ENCODE measurements at regions not wholly inside any gene's neighbourhood (a gene's known extent, or its start where the extent isn't known, plus 50 kb on each side); places are given as distances from the start of the nearest gene placed in this dataset.
"Not testable (repeated sequence)": the region's sequence is repeated elsewhere in the genome, so short reads cannot be mapped to it uniquely, and the experiment has no call there.

DNA sequence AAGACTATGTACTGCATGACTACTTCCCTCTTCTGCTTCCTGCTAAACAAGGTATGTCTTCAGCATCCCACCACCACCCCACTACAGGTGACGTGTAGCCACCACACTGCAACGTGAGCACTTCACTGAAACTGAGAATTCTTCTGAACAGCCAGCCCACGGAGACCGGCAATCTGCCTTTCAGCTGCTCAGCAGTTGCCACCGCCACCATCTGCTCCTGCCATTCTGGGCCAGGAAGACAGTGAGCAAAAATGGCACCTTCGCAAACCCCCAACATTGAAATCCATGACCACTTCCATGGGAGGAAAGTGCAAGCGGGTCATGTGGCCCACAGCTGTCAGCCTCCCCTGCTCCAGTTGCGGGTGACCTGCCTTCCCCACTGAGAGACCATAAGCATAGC, 443.4 kb upstream of the ST8SIA4 start:
- no peak overlapping the region for H3K27ac ChIP-seq (ENCODE audit: low read length)

DNA sequence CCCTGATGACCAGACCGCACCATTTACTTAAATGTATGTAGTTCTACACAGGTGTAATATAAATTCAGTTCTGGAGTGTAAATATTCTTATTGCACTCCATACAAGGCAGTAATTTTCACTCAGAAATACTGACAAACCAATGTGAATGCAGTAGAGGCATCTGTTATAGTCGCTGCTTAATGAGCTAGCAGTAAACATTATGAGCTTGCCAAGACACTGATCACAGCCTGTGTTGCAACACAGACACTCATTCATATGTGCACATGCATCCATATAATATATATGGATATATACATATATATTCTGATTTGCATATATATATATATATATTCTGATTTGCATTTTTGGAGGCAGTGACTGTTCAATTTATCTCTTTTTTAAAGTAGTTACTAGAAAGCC, 435.1 kb upstream of the ST8SIA4 start:
- Histone ChIP-seq H3K9ac (ENCODE audit: low read length) (no peak overlapping the region), H3K4me1 (ENCODE audit: control insufficient read depth, low read depth, low read length) (no peaks in the 10 kb centered on the region), H3K36me3 (ENCODE audit: control insufficient read depth, low read depth, low read length) (no peaks in the 10 kb centered on the region), H3K27me3 (ENCODE audit: control insufficient read depth, insufficient read depth, low read length) (no peaks in the 10 kb centered on the region), H3K9me3 (ENCODE audit: control insufficient read depth, low read depth, low read length) (no peaks in the 10 kb centered on the region), H3K4me3 (ENCODE audit: low read length) (no peak overlapping the region), H3K27ac (ENCODE audit: low read length) (no peak overlapping the region)

More for the DNA sequence above, 443.4 kb upstream of the ST8SIA4 start:
- Histone ChIP-seq H3K4me1 (ENCODE audit: control insufficient read depth, low read depth, low read length) (no peaks in the 10 kb centered on the region), H3K9ac (ENCODE audit: low read length) (no peak overlapping the region), H3K27me3 (ENCODE audit: control insufficient read depth, insufficient read depth, low read length) (no peaks in the 10 kb centered on the region), H3K36me3 (ENCODE audit: control insufficient read depth, low read depth, low read length) (no peaks in the 10 kb centered on the region), H3K9me3 (ENCODE audit: control insufficient read depth, low read depth, low read length) (no peaks in the 10 kb centered on the region), H3K4me3 (ENCODE audit: low read length) (no peak overlapping the region)

DNA sequence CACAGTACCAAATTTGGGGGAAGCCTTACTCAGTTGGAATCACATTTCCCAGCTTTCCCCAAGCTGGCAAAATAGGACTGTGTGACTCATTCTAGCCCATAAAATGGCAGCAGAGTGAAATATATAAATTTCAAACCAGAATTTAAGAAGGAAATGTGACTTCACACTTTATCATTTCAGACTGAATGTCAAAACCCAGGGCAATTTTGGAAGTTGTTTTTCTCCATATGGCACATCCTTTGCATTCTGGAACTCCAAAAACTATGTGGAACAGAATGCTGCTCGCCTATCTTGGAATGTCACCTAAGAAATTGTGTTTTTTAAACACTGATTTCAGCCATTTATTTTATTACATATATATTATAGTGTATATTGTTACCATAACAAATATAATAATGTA, 424.7 kb upstream of the ST8SIA4 start:
- H3K27me3 ChIP-seq (ENCODE audit: control insufficient read depth, insufficient read depth, low read length): no peaks in the 10 kb centered on the region
- no peak overlapping the region for H3K27ac ChIP-seq (ENCODE audit: low read length)
- H3K4me1 ChIP-seq (ENCODE audit: control insufficient read depth, low read depth, low read length): no peaks in the 10 kb centered on the region
- no peaks in the 10 kb centered on the region for H3K9me3 ChIP-seq (ENCODE audit: control insufficient read depth, low read depth, low read length)
- no peak overlapping the region for H3K9ac ChIP-seq (ENCODE audit: low read length)
- H3K4me3 ChIP-seq (ENCODE audit: low read length): no peak overlapping the region
- H3K36me3 ChIP-seq (ENCODE audit: control insufficient read depth, low read depth, low read length): no peaks in the 10 kb centered on the region

DNA sequence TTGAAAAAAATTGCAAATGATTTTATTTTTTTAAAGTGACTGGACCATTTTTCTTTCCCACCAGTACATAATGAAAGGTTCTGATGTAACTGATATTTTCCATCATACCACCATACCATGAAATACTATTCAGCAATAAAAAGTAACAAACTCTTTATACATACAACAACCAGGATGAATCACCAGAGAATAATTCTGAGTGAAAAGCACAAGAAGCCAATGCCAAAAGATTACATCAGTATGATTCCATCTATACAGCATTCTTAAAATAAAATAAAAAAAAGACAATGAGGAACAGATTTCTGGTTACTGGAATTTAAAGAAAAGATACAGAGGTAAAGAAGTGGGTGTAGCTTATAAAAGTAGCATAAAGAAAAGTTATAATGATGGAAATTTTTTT, 423.7 kb upstream of the ST8SIA4 start:
- Histone ChIP-seq H3K36me3 (ENCODE audit: control insufficient read depth, low read depth, low read length) (no peaks in the 10 kb centered on the region), H3K27ac (ENCODE audit: low read length) (no peak overlapping the region), H3K9ac (ENCODE audit: low read length) (no peak overlapping the region), H3K9me3 (ENCODE audit: control insufficient read depth, low read depth, low read length) (no peaks in the 10 kb centered on the region), H3K4me1 (ENCODE audit: control insufficient read depth, low read depth, low read length) (no peaks in the 10 kb centered on the region), H3K27me3 (ENCODE audit: control insufficient read depth, insufficient read depth, low read length) (no peaks in the 10 kb centered on the region), H3K4me3 (ENCODE audit: low read length) (no peak overlapping the region)

DNA sequence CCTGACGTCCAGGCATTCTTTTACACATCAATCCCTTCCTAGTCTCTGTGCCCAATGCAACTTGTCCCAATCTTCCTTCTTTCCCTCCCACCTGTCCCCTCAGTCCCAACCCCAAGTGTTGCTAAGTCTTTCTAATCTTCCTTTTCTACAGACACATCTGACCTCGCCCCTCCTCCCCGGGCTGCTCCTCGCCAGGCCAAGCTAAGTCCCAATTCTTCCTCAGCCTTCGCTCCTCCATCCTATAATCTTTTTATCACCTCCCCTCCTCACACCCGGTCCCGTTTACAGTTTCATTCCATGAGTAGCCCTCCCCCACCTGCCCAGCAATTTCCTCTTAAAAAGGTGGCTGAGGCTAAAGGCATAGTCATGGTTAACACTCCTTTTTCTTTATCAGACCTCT, 413.3 kb upstream of the ST8SIA4 start:
- not testable (repeated sequence) for H3K9me3 ChIP-seq (ENCODE audit: control insufficient read depth, low read depth, low read length)

DNA sequence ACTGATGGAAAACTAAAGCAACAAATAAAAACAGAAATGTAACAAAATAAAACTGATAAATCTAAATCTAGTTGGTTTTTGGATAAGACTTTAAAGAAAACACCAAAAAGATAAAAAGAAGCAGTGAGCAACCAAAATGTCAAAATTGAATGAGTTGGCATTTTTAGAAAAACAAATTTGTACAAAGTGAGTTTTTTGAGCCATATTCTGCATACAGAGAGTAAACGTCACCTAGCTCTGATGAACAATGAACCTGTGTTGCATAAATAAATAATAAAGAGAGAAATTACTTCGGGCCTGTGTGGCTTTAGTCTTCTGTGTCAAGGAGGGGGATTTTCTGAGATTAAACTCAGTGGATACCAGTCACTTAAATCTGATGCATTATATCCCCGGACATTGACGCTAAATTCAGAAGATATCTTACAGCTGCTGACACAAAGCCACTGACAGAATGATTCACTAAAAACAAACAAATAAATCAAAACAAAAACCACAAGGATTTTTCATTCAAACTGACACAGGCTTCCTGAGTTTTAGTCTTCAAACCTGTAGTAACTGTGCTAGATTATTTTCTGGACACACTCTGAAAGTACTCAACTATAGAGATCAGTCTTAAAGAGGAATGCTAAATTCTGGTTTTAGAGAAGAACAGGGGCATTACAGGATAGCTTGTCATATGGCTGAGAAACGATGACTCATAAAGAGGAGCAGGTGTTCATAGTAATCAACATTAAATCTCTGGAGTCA, 403.5 kb upstream of the ST8SIA4 start:
- Histone ChIP-seq H3K9me3 (ENCODE audit: control insufficient read depth, low read depth, low read length) (no peaks in the 10 kb centered on the region), H3K4me3 (ENCODE audit: low read length) (no peak overlapping the region), H3K27ac (ENCODE audit: low read length) (no peak overlapping the region), H3K4me1 (ENCODE audit: control insufficient read depth, low read depth, low read length) (no peaks in the 10 kb centered on the region), H3K36me3 (ENCODE audit: control insufficient read depth, low read depth, low read length) (no peaks in the 10 kb centered on the region), H3K9ac (ENCODE audit: low read length) (no peak overlapping the region), H3K27me3 (ENCODE audit: control insufficient read depth, insufficient read depth, low read length) (no peaks in the 10 kb centered on the region)

More for the DNA sequence above, 413.3 kb upstream of the ST8SIA4 start:
- not testable (repeated sequence) for H3K4me1 ChIP-seq (ENCODE audit: control insufficient read depth, low read depth, low read length); H3K36me3 ChIP-seq (ENCODE audit: control insufficient read depth, low read depth, low read length); H3K27ac ChIP-seq (ENCODE audit: low read length); H3K9ac ChIP-seq (ENCODE audit: low read length); H3K4me3 ChIP-seq (ENCODE audit: low read length); H3K27me3 ChIP-seq (ENCODE audit: control insufficient read depth, insufficient read depth, low read length)

DNA sequence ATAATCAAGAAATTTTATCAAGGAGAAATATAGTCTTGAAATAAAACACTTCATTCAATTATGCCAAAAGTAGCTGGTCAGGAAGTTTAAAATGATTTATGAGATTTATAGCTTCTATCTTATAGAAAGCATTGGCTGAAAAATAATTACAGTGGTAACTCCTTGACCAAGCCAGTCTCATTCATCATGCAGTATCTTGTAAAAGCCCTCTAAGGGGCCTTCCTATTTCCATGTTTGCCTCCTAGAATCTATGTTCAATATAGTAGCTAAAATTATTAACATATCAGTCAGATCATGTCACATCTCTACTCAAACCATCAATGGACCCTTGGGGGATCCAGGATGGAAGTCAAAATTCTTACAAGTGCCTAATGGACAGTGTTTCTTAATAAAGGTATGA, 393.4 kb upstream of the ST8SIA4 start:
- Histone ChIP-seq H3K4me3 (ENCODE audit: low read length) (no peak overlapping the region), H3K9me3 (ENCODE audit: control insufficient read depth, low read depth, low read length) (no peaks in the 10 kb centered on the region), H3K36me3 (ENCODE audit: control insufficient read depth, low read depth, low read length) (no peaks in the 10 kb centered on the region), H3K27ac (ENCODE audit: low read length) (no peak overlapping the region), H3K9ac (ENCODE audit: low read length) (no peak overlapping the region), H3K27me3 (ENCODE audit: control insufficient read depth, insufficient read depth, low read length) (no peaks in the 10 kb centered on the region), H3K4me1 (ENCODE audit: control insufficient read depth, low read depth, low read length) (no peaks in the 10 kb centered on the region)

DNA sequence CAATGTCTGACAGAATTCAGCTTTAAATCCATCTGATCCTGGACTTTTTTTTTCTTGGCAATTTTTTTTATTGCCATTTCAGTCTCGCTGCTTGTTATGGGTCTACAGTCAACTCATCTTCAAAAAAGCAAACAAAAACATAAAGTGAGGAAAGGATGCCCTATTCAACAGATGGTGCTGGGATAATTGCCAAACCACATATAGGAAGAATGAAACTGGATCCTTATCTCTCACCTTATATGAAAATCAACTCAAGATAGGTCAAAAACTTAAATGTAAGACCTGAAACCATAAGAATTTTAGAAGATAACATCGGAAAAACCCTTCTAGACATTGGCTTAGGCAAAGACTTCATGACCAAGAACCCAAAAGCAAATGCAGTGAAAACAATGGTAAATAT, 389.1 kb upstream of the ST8SIA4 start:
- no peak overlapping the region for H3K9ac ChIP-seq (ENCODE audit: low read length)
- H3K4me1 ChIP-seq (ENCODE audit: control insufficient read depth, low read depth, low read length): no peaks in the 10 kb centered on the region
- H3K27ac ChIP-seq (ENCODE audit: low read length): no peak overlapping the region
- no peaks in the 10 kb centered on the region for H3K36me3 ChIP-seq (ENCODE audit: control insufficient read depth, low read depth, low read length)
- H3K27me3 ChIP-seq (ENCODE audit: control insufficient read depth, insufficient read depth, low read length): no peaks in the 10 kb centered on the region
- H3K4me3 ChIP-seq (ENCODE audit: low read length): no peak overlapping the region
- H3K9me3 ChIP-seq (ENCODE audit: control insufficient read depth, low read depth, low read length): no peaks in the 10 kb centered on the region

DNA sequence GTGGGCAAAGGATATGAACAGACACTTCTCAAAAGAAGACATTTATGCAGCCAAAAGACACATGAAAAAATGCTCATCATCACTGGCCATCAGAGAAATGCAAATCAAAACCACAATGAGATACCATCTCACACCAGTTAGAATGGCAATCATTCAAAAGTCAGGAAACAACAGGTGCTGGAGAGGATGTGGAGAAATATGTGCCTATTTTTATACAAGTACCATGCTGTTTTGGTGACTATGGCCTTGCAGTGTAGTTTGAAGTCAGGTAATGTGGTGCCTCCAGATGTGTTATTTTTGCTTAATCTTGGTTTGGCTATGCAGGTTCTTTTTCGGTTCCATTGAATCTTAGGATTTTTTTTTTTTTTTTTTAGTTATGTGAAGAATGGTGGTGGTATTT, 387.7 kb upstream of the ST8SIA4 start:
- H3K9ac ChIP-seq (ENCODE audit: low read length); H3K27ac ChIP-seq (ENCODE audit: low read length); H3K36me3 ChIP-seq (ENCODE audit: control insufficient read depth, low read depth, low read length); H3K4me1 ChIP-seq (ENCODE audit: control insufficient read depth, low read depth, low read length); H3K4me3 ChIP-seq (ENCODE audit: low read length); H3K27me3 ChIP-seq (ENCODE audit: control insufficient read depth, insufficient read depth, low read length); H3K9me3 ChIP-seq (ENCODE audit: control insufficient read depth, low read depth, low read length): not testable (repeated sequence)

DNA sequence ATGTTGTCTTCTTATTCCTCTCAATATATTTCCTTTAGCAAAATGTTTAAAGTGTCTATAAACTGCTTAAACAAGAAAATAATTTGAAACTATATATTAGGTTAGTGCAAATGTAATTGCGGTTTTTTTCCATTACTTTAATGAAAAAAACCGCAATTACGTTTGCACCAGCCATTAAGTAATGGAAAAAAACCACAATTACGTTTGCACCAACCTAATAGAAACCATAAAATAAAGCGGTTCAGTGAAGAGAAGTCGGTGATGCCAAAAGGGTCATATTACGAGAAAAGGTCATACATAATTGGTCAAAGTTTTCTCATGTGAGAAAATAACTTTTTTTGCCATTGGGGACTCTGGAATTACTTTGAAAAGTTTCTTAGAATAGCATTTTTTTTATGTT, 385.6 kb upstream of the ST8SIA4 start:
- Histone ChIP-seq H3K27ac (ENCODE audit: low read length) (no peak overlapping the region), H3K4me3 (ENCODE audit: low read length) (no peak overlapping the region), H3K9ac (ENCODE audit: low read length) (no peak overlapping the region), H3K36me3 (ENCODE audit: control insufficient read depth, low read depth, low read length) (no peaks in the 10 kb centered on the region), H3K9me3 (ENCODE audit: control insufficient read depth, low read depth, low read length) (no peaks in the 10 kb centered on the region), H3K27me3 (ENCODE audit: control insufficient read depth, insufficient read depth, low read length) (no peaks in the 10 kb centered on the region), H3K4me1 (ENCODE audit: control insufficient read depth, low read depth, low read length) (no peaks in the 10 kb centered on the region)

DNA sequence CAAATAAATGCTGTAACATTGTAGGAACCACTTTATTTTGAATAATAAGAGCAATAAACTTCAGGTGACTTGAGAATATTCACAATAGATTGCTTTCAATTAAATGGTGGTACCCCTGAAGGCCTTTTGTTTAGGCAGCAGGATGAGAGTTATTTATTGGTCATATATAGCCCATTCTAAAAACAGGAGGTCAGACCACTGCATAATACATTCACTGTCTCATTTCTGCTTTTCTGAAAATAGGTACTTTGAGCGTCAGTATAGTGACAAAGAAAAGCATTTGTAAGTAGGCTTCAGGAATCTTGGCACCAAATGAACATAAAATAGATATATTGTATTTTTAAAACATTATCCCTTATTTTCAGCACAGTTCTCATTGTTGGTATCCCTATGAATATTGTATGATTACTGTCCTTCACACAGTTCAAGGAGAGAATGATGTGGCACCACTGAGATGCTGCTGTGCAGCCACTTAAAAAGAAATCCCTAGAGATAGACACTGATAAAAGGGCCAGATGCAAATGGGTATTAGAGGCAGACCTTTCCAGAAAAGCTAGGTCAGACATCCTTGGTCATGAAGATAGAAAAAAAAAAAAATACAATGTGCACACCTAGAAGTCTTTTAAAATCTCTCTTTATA, 381.8 kb upstream of the ST8SIA4 start:
- H3K27me3 ChIP-seq (ENCODE audit: control insufficient read depth, insufficient read depth, low read length): no peaks in the 10 kb centered on the region
- H3K4me1 ChIP-seq (ENCODE audit: control insufficient read depth, low read depth, low read length): no peaks in the 10 kb centered on the region
- no peaks in the 10 kb centered on the region for H3K36me3 ChIP-seq (ENCODE audit: control insufficient read depth, low read depth, low read length)
- no peak overlapping the region for H3K9ac ChIP-seq (ENCODE audit: low read length)
- H3K27ac ChIP-seq (ENCODE audit: low read length): no peak overlapping the region
- H3K4me3 ChIP-seq (ENCODE audit: low read length): no peak overlapping the region
- no peaks in the 10 kb centered on the region for H3K9me3 ChIP-seq (ENCODE audit: control insufficient read depth, low read depth, low read length)

DNA sequence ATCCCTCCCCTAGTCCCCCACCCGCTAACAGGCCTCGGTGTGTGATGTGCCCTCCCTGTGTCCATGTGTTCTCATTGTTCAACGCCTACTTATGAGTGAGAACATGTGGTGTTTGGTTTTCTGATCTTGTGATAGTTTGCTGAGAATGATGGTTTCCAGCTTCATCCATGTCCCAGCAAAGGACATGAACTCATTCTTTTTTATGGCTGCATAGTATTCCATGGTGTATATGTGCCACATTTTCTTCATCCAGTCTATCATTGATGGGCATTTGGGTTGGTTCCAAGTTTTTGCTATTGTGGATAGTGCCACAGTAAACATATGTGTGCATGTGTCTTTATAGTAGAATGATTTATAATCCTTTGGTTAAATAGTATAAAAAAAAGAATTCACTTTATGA, 380.9 kb upstream of the ST8SIA4 start:
- H3K9me3 ChIP-seq (ENCODE audit: control insufficient read depth, low read depth, low read length); H3K27ac ChIP-seq (ENCODE audit: low read length); H3K36me3 ChIP-seq (ENCODE audit: control insufficient read depth, low read depth, low read length); H3K9ac ChIP-seq (ENCODE audit: low read length); H3K27me3 ChIP-seq (ENCODE audit: control insufficient read depth, insufficient read depth, low read length); H3K4me3 ChIP-seq (ENCODE audit: low read length); H3K4me1 ChIP-seq (ENCODE audit: control insufficient read depth, low read depth, low read length): not testable (repeated sequence)

Measured in iPS-18a (cell line).